ENCODE measurements at regions not wholly inside any gene's neighbourhood (a gene's known extent, or its start where the extent isn't known, plus 50 kb on each side); places are given as distances from the start of the nearest gene placed in this dataset.

- H3K27ac ChIP-seq = no peak overlapping the region
- no peak for TF ChIP-seq CTCF (IDR thresholded peaks at IDR 0.05)
- H3K4me3 ChIP-seq = no peak overlapping the region
- no peaks in the 10 kb centered on the region for H3K4me1 ChIP-seq
- no peaks in the 10 kb centered on the region for H3K36me3 ChIP-seq
- H3K27me3 ChIP-seq = no peaks in the 10 kb centered on the region
- no peak for DNase-seq
- ATAC-seq = no peak
- intact Hi-C loops (cut with DNase I) = no loop called here
- no peaks in the 10 kb centered on the region for H3K9me3 ChIP-seq
These were observed 216.4 kb downstream of the LPIN1 start for GRCh38 chr2:11962707-11963328.

GRCh38 chr2:11963966-11964365 is 217.5 kb downstream of the LPIN1 start:
- Histone ChIP-seq H3K9me3 (no peaks in the 10 kb centered on the region), H3K27ac (no peak overlapping the region), H3K36me3 (no peaks in the 10 kb centered on the region), H3K4me3 (no peak overlapping the region), H3K4me1 (no peaks in the 10 kb centered on the region), H3K27me3 (no peaks in the 10 kb centered on the region)
- intact Hi-C loops (cut with DNase I) = no loop called here
- no peak for TF ChIP-seq CTCF (IDR thresholded peaks at IDR 0.05)
- DNase-seq (no peak), ATAC-seq (no peak)

GRCh38 chr2:11967946-11968465 is 221.6 kb downstream of the LPIN1 start:
- Histone ChIP-seq H3K27ac (no peak overlapping the region), H3K4me1 (no peaks in the 10 kb centered on the region), H3K9me3 (no peaks in the 10 kb centered on the region), H3K27me3 (no peaks in the 10 kb centered on the region), H3K4me3 (no peak overlapping the region), H3K36me3 (no peaks in the 10 kb centered on the region)
- DNase-seq (no peak), ATAC-seq (peak; percentile 28)
- intact Hi-C loops (cut with DNase I) = no loop called here
- no peak for TF ChIP-seq CTCF (IDR thresholded peaks at IDR 0.05)

GRCh38 chr2:11968521-11968920 is 222.1 kb downstream of the LPIN1 start:
- H3K4me1 ChIP-seq = no peaks in the 10 kb centered on the region
- DNase-seq = no peak
- H3K27me3 ChIP-seq = no peaks in the 10 kb centered on the region
- intact Hi-C loops (cut with DNase I) = no loop called here
- no peaks in the 10 kb centered on the region for H3K9me3 ChIP-seq
- ATAC-seq = no peak
- H3K27ac ChIP-seq = no peak overlapping the region
- H3K36me3 ChIP-seq = no peaks in the 10 kb centered on the region
- no peak for TF ChIP-seq CTCF (IDR thresholded peaks at IDR 0.05)
- no peak overlapping the region for H3K4me3 ChIP-seq

- Histone ChIP-seq H3K27ac (no peak overlapping the region), H3K9me3 (peaks cover 8% of the 10 kb centered on the region), H3K27me3 (no peaks in the 10 kb centered on the region), H3K4me1 (no peaks in the 10 kb centered on the region), H3K36me3 (no peaks in the 10 kb centered on the region), H3K4me3 (no peak overlapping the region)
- ATAC-seq = no peak
- intact Hi-C loops (cut with DNase I) = no loop called here
- no peak for TF ChIP-seq CTCF (IDR thresholded peaks at IDR 0.05)
- no peak for DNase-seq
These were observed 223.3 kb downstream of the LPIN1 start for GRCh38 chr2:11969774-11970173.

- no peak overlapping the region for H3K4me3 ChIP-seq
- no peaks in the 10 kb centered on the region for H3K4me1 ChIP-seq
- ATAC-seq = no peak
- intact Hi-C loops (cut with DNase I) = no loop called here
- DNase-seq = no peak
- H3K27me3 ChIP-seq = no peaks in the 10 kb centered on the region
- peaks cover 14% of the 10 kb centered on the region for H3K9me3 ChIP-seq
- H3K27ac ChIP-seq = no peak overlapping the region
- no peak for TF ChIP-seq CTCF (IDR thresholded peaks at IDR 0.05)
- H3K36me3 ChIP-seq = no peaks in the 10 kb centered on the region
These were observed 228.1 kb downstream of the LPIN1 start for GRCh38 chr2:11974573-11974972.
